LNCAP (cell line): ENCODE measurements at regions not wholly inside any gene's neighbourhood (a gene's known extent, or its start where the extent isn't known, plus 50 kb on each side); places are given as distances from the start of the nearest gene placed in this dataset.

Experiments
- TF ChIP-seq, protein P1 (sequence below): fragments of 450-650 bp; IDR thresholded peaks from 2 replicates; pipeline ENCODE4 v1.5.1; 2017; ENCODE audit warnings: mild to moderate bottlenecking

DNA sequence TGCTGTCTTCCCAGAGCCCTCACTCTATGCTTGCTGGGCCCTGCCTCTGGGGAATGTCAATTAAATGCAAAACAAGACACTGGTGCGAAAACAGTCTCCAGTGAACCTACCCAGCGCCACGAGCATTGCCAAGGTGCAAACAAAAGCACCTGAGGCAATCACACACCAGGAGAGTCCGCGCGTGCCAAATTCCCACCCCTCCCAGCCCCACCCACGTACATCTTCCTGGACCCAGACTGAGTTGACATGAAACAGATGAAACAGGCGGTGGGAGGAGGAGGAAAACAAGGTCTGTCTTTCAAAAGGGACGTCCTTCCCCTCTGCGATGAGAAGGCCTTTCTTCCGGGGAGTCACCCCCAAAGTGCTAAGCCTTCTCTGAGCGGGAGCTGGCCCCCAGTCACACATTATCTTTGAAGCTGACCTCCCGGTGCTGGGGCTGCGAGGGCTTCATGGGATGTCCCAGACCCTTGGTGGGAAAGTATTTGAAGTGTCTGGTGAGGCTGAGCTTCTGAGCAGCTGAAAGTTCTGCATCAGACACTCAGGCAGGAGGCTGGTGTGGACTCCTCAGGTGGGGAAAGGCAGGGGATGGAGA lies 200.4 kb downstream of the AXIN2 start:
- TF ChIP-seq, protein P1, sequence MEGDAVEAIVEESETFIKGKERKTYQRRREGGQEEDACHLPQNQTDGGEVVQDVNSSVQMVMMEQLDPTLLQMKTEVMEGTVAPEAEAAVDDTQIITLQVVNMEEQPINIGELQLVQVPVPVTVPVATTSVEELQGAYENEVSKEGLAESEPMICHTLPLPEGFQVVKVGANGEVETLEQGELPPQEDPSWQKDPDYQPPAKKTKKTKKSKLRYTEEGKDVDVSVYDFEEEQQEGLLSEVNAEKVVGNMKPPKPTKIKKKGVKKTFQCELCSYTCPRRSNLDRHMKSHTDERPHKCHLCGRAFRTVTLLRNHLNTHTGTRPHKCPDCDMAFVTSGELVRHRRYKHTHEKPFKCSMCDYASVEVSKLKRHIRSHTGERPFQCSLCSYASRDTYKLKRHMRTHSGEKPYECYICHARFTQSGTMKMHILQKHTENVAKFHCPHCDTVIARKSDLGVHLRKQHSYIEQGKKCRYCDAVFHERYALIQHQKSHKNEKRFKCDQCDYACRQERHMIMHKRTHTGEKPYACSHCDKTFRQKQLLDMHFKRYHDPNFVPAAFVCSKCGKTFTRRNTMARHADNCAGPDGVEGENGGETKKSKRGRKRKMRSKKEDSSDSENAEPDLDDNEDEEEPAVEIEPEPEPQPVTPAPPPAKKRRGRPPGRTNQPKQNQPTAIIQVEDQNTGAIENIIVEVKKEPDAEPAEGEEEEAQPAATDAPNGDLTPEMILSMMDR, result no peak

DNA sequence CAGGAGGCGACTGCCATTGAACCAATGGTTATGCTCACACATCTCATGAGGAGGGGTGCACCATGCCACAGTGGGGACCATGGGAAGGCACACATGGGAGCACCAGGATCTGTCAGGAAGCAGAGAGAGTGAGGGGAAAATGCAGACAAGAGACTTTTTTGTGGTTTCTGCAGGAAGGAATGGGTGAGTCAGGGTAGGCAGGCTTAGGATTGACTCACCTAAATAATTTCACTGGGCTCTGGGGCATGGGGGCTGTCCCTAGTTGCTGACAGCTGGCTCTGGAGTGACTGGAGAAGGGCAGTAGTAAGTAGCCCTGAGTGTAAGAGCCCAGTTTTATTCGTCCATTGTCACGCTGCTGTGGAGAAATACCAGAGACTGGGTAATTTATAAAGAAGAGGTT lies 202.4 kb downstream of the AXIN2 start:
- TF ChIP-seq, protein P1, result no peak

DNA sequence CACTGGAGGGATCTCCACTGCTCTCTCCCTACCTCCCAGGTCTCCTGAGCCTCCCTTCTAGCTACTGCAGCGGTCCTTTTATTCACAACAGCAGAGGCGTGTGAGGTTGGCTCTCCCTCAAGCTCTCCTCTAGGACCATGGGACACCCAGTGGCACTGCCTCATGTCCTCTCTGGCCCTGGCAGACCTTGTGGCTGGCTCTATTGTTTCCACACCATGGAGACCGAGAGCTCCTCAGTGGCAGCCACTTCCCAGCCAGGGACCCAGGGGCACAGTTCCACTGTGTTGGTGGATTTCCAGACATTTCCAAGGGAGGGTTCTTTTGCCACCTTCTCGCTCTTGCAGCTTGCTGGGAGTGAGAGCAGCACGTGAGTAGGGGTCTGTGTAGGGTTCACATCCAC lies 204.9 kb downstream of the AXIN2 start:
- TF ChIP-seq, protein P1, result no peak

DNA sequence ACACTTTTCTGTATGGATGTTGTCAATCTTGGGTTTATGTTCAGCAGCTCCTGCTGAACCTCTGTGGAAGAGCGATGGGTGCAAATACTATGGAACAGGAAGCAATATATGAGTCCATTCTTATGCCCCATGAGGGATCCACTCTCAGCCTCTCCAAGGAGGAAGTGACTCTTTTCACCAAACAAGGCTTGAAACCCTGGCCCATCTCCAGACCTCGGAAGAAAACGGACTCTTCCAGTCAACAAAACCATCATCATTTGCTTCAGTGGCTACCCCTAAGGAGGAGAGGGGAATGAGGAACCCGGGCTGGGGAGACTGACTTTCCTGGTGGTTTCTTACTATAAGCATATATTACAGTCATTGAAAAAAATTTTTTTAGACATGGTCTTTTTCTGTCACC lies 206.2 kb downstream of the AXIN2 start:
- TF ChIP-seq, protein P1, result no peak

DNA sequence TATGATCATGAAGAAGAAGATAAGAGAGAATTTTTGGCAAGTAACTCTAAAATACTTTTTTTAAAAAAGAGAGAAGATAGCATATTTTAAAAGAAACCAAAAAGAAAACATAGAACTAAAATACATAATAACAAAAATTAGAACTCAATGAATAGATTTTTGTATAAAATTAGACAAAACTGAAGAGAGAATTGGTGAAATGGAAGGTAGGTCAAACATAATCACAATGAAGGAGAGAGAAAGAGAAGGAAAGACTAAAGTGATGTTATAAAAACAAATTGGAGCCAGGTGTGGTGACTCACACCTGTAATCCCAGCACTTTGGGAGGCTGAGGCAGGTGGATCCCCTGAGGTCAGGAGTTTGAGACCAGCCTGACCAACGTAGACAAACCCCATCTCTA lies 211.5 kb downstream of the AXIN2 start:
- TF ChIP-seq, protein P1, result no peak

DNA sequence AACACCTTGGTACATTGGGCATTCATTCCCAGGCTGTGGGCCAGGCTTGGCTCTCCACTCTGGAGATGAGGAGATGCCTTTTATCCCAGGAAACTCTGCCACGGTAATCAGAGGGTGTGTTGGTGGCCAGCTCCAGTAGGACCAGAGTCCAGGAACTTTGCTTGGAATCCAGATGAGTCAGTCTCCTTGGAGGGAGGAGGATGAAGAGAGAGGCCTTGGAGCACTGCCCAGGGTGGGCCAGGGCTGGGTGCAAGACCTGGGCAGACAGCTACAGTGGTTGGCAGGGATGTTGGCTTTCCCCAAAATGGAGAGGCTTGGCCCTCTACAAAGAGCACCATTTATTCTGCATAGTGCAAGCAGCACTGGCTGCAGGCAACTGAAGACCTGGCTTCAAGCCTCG lies 209.0 kb downstream of the RGS9 start:
- TF ChIP-seq, protein P1, result no peak

DNA sequence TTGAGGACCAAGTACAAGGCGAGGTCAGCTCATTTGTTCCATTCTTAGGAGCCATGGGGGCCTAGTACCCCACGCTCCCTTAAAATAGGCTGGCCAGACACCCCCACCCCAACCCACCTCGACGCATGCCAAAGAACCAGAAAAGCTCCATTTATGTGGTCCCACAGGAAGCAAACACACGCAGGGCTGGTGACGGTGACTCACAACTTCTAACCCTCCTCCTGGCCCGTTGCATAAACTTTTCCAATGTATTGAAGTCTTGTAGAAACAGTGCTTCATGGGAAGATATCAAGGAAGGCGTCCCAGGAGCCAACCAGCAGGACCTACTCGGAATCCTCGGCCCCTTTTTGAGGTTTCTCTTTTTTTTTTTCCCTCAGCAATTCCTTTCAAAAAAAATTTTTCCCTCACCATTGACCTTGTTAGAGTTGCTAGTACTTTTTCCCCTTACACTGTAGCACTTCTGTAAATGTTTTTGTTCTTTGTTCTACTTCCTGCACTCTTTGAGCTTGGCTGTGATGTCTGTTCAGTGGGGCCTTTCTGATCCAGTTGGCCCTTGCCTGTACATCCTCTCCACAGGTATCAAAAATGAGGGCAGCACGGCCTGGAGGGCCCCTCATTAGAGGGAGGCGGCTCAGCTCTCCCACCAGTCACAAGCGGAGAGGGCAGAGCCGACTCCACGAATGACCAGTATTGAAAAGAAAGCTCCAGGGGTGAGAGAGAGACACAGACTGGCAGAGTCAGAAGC lies 208.3 kb downstream of the RGS9 start:
- TF ChIP-seq, protein P1, result no peak
